ENCODE measurements at regions not wholly inside any gene's neighbourhood (a gene's known extent, or its start where the extent isn't known, plus 50 kb on each side); places are given as distances from the start of the nearest gene placed in this dataset.

DNA sequence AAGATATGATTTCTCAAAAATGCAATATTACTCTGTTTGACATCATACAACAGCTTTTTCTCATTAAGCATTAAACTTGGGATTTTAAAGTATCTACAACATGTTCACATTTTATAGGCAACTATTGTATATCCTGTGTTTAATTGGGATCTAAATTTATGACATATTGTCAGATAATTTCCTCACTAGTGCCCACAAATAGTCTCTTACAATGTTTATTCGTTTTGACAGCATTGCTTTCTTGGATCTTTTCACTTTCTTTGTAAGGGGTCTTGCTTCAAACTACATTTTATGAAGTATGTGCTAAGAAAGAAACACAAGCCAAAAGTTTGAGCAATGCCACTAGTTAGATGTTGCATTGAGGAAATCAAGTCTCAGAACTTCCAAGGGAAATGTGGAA, 285.1 kb downstream of the TMEM167A start:
- DNase-seq (no peak), ATAC-seq (ENCODE audit: insufficient read depth, low read depth) (no peak)
- Histone ChIP-seq H3K79me2 (ENCODE audit: insufficient read depth, low read length) (no peaks in the 10 kb centered on the region), H3K4me2 (ENCODE audit: insufficient read depth, low read length) (no peak overlapping the region), H2AFZ (ENCODE audit: low read depth, low read length) (no peak overlapping the region), H3K27ac (ENCODE audit: low read length) (no peak overlapping the region), H3K36me3 (ENCODE audit: insufficient read depth, low read length) (no peaks in the 10 kb centered on the region), H3K4me1 (ENCODE audit: insufficient read depth, low read length) (no peaks in the 10 kb centered on the region), H3K9me3 (ENCODE audit: insufficient read depth, low read length, severe bottlenecking) (no peaks in the 10 kb centered on the region), H3K4me3 (ENCODE audit: low read depth in 1 of 2, low read length in 2 of 2) (no peak overlapping the region), H3K27me3 (ENCODE audit: insufficient read depth, low read length, poor library complexity) (no peaks in the 10 kb centered on the region), H3K9ac (ENCODE audit: low read depth, low read length) (no peak overlapping the region), H4K20me1 (ENCODE audit: insufficient read depth, low read length) (no peaks in the 10 kb centered on the region)
- TF ChIP-seq EZH2 (IDR thresholded peaks at IDR 0.05; ENCODE audit: borderline replicate concordance, low read depth, low read length, severe bottlenecking) (no peak), CTCF (IDR thresholded peaks at IDR 0.05; ENCODE audit: borderline replicate concordance, extremely low read depth, low read length, poor library complexity, severe bottlenecking) (no peak)

GRCh38 chr5:82789095-82789494, 288.1 kb downstream of the TMEM167A start:
- no peaks in the 10 kb centered on the region for H3K27me3 ChIP-seq (ENCODE audit: insufficient read depth, low read length, poor library complexity)
- H3K9ac ChIP-seq (ENCODE audit: low read depth, low read length) = no peak overlapping the region
- no peaks in the 10 kb centered on the region for H3K9me3 ChIP-seq (ENCODE audit: insufficient read depth, low read length, severe bottlenecking)
- H3K79me2 ChIP-seq (ENCODE audit: insufficient read depth, low read length) = no peaks in the 10 kb centered on the region
- no peaks in the 10 kb centered on the region for H4K20me1 ChIP-seq (ENCODE audit: insufficient read depth, low read length)
- TF ChIP-seq EZH2 (IDR thresholded peaks at IDR 0.05; ENCODE audit: borderline replicate concordance, low read depth, low read length, severe bottlenecking) = no peak
- TF ChIP-seq CTCF (IDR thresholded peaks at IDR 0.05; ENCODE audit: borderline replicate concordance, extremely low read depth, low read length, poor library complexity, severe bottlenecking) = no peak
- no peak overlapping the region for H3K4me3 ChIP-seq (ENCODE audit: low read depth in 1 of 2, low read length in 2 of 2)
- no peak overlapping the region for H2AFZ ChIP-seq (ENCODE audit: low read depth, low read length)
- no peaks in the 10 kb centered on the region for H3K36me3 ChIP-seq (ENCODE audit: insufficient read depth, low read length)
- H3K27ac ChIP-seq (ENCODE audit: low read length) = no peak overlapping the region
- DNase-seq (no peak), ATAC-seq (ENCODE audit: insufficient read depth, low read depth) (no peak)
- no peaks in the 10 kb centered on the region for H3K4me1 ChIP-seq (ENCODE audit: insufficient read depth, low read length)
- no peak overlapping the region for H3K4me2 ChIP-seq (ENCODE audit: insufficient read depth, low read length)

DNA sequence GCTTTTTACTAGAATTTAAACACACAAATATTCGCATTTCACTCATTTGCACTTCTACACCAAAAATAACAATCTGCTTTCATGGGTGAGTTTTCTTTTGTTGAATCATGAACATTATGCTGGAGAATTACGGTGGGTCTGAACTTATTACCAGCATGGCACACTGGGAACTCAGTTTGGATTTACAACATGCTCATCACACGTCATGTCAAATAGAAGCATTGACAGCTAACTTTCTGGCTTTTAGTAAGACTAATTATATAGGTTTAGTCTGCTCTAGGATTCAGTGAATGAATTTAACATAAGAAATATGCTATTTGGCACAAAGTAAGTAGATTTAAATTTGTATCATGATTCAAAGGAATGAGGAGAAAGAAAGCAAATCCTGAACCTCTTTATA, 290.4 kb downstream of the TMEM167A start:
- Histone ChIP-seq H3K4me3 (ENCODE audit: low read depth in 1 of 2, low read length in 2 of 2) (no peak overlapping the region), H3K4me2 (ENCODE audit: insufficient read depth, low read length) (no peak overlapping the region), H3K79me2 (ENCODE audit: insufficient read depth, low read length) (no peaks in the 10 kb centered on the region), H3K9me3 (ENCODE audit: insufficient read depth, low read length, severe bottlenecking) (no peaks in the 10 kb centered on the region), H3K36me3 (ENCODE audit: insufficient read depth, low read length) (no peaks in the 10 kb centered on the region), H4K20me1 (ENCODE audit: insufficient read depth, low read length) (no peaks in the 10 kb centered on the region), H3K27me3 (ENCODE audit: insufficient read depth, low read length, poor library complexity) (no peaks in the 10 kb centered on the region), H3K4me1 (ENCODE audit: insufficient read depth, low read length) (no peaks in the 10 kb centered on the region), H3K9ac (ENCODE audit: low read depth, low read length) (no peak overlapping the region), H2AFZ (ENCODE audit: low read depth, low read length) (no peak overlapping the region), H3K27ac (ENCODE audit: low read length) (no peak overlapping the region)
- no peak for DNase-seq
- ATAC-seq (ENCODE audit: insufficient read depth, low read depth) = no peak
- TF ChIP-seq CTCF (IDR thresholded peaks at IDR 0.05; ENCODE audit: borderline replicate concordance, extremely low read depth, low read length, poor library complexity, severe bottlenecking) = no peak
- TF ChIP-seq EZH2 (IDR thresholded peaks at IDR 0.05; ENCODE audit: borderline replicate concordance, low read depth, low read length, severe bottlenecking) = no peak

Measured in DND-41 (cell line).